ENCODE measurements at regions not wholly inside any gene's neighbourhood (a gene's known extent, or its start where the extent isn't known, plus 50 kb on each side); places are given as distances from the start of the nearest gene placed in this dataset.

DNA sequence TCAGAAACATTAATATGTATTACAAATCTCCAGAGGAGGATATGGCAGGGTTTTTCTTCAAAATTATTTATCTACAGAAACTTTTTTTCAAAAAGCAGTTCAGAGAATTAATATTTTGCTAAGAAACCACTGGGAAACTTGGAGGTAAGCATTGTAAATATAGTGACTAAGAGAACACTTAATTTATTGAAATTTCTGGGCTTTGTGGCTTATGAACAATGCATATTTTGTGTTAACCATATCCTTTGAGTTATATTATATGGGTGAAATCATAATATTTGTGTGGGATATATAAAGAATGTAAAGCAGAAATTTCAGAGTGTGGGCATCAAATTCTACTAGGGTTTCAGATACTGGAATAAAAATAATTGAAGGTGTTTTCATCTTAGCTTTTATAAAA is 1059.2 kb downstream of the ZPLD1 start:
- Mint-ChIP-seq H3K9me3 (no peaks in the 10 kb centered on the region), H3K27me3 (ENCODE audit: low read depth) (peaks cover 1% of the 10 kb centered on the region; the same call in 1 of the 2 replicates), H3K36me3 (ENCODE audit: insufficient read depth in 1 of 3, low read depth in 3 of 3) (no peaks in the 10 kb centered on the region), H3K4me3 (no peak overlapping the region), H3K27ac (no peak overlapping the region), H3K4me1 (no peaks in the 10 kb centered on the region)
- no peaks in the 10 kb centered on the region for H4K20me1 ChIP-seq (ENCODE audit: control insufficient read depth, insufficient read depth, insufficient read length)
- H3K79me2 ChIP-seq (ENCODE audit: insufficient read depth, low read length) = no peaks in the 10 kb centered on the region
- H3K18ac ChIP-seq (ENCODE audit: insufficient read length, low read depth, low read length) = no peak overlapping the region
- TF ChIP-seq, protein P1, sequence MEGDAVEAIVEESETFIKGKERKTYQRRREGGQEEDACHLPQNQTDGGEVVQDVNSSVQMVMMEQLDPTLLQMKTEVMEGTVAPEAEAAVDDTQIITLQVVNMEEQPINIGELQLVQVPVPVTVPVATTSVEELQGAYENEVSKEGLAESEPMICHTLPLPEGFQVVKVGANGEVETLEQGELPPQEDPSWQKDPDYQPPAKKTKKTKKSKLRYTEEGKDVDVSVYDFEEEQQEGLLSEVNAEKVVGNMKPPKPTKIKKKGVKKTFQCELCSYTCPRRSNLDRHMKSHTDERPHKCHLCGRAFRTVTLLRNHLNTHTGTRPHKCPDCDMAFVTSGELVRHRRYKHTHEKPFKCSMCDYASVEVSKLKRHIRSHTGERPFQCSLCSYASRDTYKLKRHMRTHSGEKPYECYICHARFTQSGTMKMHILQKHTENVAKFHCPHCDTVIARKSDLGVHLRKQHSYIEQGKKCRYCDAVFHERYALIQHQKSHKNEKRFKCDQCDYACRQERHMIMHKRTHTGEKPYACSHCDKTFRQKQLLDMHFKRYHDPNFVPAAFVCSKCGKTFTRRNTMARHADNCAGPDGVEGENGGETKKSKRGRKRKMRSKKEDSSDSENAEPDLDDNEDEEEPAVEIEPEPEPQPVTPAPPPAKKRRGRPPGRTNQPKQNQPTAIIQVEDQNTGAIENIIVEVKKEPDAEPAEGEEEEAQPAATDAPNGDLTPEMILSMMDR (conservative IDR thresholded peaks at IDR 0.05) = no peak
- H3K4ac ChIP-seq (ENCODE audit: low read depth, low read length) = no peak overlapping the region
- no peak overlapping the region for H2BK5ac ChIP-seq (ENCODE audit: insufficient read length, low read length)
- H3K14ac ChIP-seq (ENCODE audit: insufficient read depth, low read length) = no peak overlapping the region
- H4K8ac ChIP-seq (replicated peaks; ENCODE audit: insufficient read length, low read depth, low read length) = no peak overlapping the region
- no peaks in the 10 kb centered on the region for H3K79me1 ChIP-seq (ENCODE audit: insufficient read depth, low read depth, low read length, poor library complexity, severe bottlenecking)
- no peak overlapping the region for H4K5ac ChIP-seq (ENCODE audit: insufficient read length, low read depth, low read length)
- no peaks in the 10 kb centered on the region for H3K9me3 ChIP-seq (ENCODE audit: control insufficient read depth, low read depth, low read length)
- no peak overlapping the region for H2BK15ac ChIP-seq (ENCODE audit: low read depth, low read length)
- no peak overlapping the region for H3K23ac ChIP-seq (ENCODE audit: insufficient read length, low read depth, low read length)
- no peak for DNase-seq
- H3K23me2 ChIP-seq (ENCODE audit: insufficient read length, low read depth, low read length, poor library complexity, severe bottlenecking) = no peaks in the 10 kb centered on the region
- H3K56ac ChIP-seq (ENCODE audit: insufficient read length, low read depth, low read length) = no peak overlapping the region
- H3K27me3 ChIP-seq (ENCODE audit: insufficient read depth, low read length) = no peaks in the 10 kb centered on the region
- no peak overlapping the region for H4K91ac ChIP-seq (ENCODE audit: insufficient read length, low read depth, low read length)
- no peak overlapping the region for H2AK5ac ChIP-seq (ENCODE audit: insufficient read length, low read length)
- no peak overlapping the region for H3K4me2 ChIP-seq (ENCODE audit: insufficient read depth, insufficient read length, low read length)
- no peaks in the 10 kb centered on the region for H3K4me1 ChIP-seq (ENCODE audit: insufficient read depth, low read length)
- no peak overlapping the region for H2BK12ac ChIP-seq (ENCODE audit: insufficient read length, low read depth, low read length)
- H3T11ph ChIP-seq (ENCODE audit: low read length) = no peak overlapping the region
- no peak overlapping the region for H2BK120ac ChIP-seq (ENCODE audit: low read depth, low read length, poor library complexity, severe bottlenecking)
- no peak overlapping the region for H3K9ac ChIP-seq (ENCODE audit: extremely low read depth, insufficient read length, low read length)
- no peak overlapping the region for H2AFZ ChIP-seq (ENCODE audit: low read length)
- H3K27ac ChIP-seq (ENCODE audit: insufficient read length, low read depth, low read length) = no peak overlapping the region
- H2BK20ac ChIP-seq (ENCODE audit: low read depth, low read length, poor library complexity, severe bottlenecking) = no peak overlapping the region
